HUDEP-2 (cell line): ENCODE measurements at regions not wholly inside any gene's neighbourhood (a gene's known extent, or its start where the extent isn't known, plus 50 kb on each side); places are given as distances from the start of the nearest gene placed in this dataset.

Source experiments
- DNase-seq, 76 experiments: peaks; one replicate each; lab custom pipeline; 2025; ENCODE audit not compliant: unreplicated experiment in 76 of 76; lab: John Stamatoyannopoulos, UW

- peak in 2 of 76 experiments; percentile 0 to 1 for DNase-seq
Measured at GRCh38 chr5:52491071-52491787, 296.5 kb upstream of the ITGA1 start.

- no peak for DNase-seq
Measured at GRCh38 chr5:52491818-52492217, 295.9 kb upstream of the ITGA1 start.

DNA sequence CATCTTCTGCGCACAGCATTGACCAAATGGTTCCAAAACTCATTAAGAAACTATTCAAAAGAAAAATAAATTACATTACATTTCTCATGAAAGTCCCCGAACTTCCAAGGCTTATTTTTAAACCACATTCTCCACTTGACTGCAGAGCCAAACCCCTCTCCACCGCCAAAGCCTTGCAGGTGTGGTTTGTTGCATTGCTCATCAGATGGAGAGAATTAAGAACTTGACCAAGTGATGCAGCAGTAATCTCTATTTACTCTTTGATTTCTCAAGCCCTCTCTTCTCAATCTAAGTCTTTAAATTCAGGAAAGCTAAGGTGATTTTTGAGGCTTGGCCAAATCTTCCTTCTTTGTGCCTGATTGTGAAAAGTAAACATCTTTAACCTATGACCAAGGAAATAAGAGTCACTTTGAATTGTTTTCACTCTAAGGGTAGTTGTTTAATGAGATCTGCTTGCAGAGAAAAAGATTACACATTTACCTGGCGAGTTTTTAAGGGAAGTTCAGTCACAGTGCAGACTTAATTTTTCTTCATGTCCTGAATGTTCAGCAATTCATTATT lies 290.5 kb upstream of the ITGA1 start:
- DNase-seq: no peak

GRCh38 chr5:52498607-52499006 lies 289.1 kb upstream of the ITGA1 start:
- DNase-seq: no peak

DNA sequence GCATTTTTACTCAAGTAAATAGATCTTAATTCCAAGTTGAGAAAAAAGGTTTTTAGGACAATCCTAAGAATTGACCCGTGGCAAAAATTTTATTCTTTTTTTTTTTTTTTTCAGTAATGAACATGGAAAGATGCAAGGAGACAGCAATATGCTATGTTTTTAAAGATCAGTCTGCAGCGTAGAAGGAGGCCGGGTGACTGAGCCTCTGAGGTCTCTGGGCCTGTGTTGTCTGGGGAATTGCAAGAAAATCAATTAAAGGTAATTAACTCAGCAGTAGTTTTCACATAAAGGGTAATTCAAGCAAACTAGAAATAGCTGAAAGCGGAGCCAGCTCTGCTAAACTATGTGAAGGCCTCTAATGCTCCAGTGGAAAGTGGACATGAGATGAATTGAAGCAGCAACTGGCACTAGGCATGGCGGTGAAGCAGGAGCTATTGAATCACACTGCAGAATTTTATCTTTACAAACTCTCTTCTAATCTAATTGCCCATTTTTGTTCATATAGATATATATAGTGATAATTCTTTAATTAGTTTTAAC lies 285.2 kb upstream of the ITGA1 start:
- no peak for DNase-seq

DNA sequence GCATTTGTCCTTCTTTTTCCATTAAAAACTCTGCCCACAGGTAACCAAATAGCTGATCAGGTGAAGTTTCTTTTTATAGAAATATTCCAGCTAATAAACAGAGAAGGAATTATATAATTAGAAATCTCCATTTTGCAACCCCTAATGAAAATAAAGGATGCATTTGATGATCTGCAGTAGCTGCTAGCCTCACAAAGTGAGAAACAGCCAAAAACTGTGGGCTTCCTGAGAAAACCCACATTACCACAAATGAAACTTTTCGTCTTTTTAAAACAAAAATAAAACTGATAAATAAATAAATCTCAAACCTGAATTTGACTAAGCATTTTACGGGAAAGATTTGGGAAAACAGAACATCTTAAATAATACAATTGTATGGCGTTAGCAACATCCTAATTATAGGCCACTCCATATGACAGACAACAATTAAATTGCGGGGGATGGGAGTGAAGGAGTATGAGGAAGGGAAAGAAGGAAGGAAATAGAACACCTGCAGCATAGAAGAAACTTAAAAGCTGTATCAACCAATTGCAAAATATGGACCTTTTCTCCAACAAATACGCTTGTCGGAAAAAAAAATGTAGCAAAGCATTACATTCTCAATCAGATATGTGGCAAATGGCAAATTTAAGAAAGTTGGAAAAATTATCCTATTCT lies 283.0 kb upstream of the ITGA1 start:
- DNase-seq: no peak

DNA sequence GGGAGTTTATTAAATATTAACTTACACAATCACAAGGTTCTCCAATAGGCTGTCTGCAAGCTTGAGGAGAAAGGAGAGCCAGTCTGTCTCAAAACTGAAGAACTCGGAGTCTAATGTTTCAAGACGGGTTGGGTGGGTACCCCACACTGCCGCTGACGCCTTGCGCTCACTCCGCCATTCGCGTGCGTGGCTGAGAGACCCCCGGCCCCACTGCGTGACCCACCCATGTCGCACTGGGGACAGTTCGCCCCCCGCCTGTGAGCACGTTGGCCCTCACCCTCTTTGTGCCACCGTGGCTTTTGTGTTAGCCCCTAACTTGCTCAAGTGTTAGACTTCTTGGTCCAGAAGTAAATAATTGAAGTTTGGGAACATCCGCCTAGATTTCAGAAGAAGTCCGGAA lies 270.0 kb upstream of the ITGA1 start:
- DNase-seq: no peak

- no peak for DNase-seq
Measured at GRCh38 chr5:52520171-52520570, 267.5 kb upstream of the ITGA1 start.

DNA sequence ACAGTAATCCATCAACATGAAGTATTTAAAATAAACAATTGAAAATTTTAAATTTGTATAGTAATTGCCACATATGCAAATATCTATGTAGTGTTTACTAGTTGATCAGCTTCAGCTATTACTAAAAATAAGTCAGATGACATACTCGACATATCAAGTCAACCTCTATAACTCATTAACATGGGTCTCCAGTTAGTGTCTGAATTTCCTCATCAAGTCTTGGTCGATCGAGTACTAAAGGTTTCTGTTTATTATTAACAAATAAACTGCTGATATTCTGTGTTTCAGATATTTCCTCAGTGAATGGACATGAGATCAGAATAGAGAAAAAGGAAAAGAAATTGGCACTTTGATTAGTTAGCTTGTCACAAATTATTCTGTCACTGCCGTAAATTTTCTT lies 266.5 kb upstream of the ITGA1 start:
- DNase-seq: no peak

- DNase-seq: no peak
Measured at GRCh38 chr5:52523701-52524100, 264.0 kb upstream of the ITGA1 start.

DNA sequence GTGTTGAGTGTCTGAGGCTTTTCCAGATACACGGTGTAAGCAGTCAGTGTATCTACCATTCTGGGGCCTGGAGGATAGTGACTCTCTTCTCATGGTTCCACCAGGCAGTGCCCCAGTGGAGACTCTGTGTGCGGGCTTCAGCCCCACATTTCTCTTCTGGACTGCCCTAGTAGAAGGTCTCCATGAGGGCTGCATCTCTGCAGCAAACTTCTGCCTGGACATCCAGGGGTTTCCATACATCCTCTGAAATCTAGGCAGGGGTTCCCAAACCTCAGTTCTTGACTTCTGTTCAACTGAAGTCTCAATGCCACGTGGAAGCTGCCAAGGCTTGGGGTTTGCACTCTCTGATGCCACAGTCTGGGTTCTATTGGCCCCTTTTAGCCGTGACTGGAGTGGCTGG lies 256.6 kb upstream of the ITGA1 start:
- no peak for DNase-seq

DNA sequence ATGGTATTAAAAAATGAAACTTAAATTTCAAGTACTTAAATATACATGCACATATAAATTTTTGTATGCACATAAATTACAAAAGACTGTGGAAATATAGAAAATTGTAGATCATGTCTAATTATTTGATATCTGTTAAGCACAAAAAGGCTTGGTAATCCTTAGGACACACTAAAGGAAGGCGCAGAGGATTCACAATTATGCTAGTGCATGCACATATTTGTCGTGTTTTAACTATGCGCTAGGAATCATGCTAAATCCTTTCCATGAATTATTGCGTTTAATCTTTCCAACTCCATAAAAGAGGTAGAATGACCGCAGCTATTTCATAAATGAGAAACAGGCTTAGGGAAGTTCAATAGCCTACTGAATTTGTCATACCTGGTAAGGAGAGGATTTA lies 244.1 kb upstream of the ITGA1 start:
- no peak for DNase-seq

DNA sequence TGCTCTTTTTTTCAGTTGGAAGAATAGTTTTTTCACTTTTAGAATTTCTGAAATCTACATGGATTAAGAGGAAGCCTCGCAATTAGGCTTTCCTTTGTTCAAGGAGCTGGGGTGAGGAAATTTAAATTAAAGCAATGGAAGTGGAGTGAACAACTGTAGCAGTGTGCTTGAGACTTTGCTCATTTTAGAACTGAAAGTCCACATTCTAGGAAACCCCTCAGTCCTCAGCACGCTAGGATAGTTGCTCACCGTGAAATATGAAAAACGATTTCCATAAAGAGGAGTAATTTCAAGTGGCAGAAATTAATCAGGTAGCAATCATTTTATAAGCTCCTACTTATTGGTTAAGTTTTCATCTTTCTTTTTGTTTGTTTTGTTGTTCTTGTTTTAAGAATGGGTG lies 243.0 kb upstream of the ITGA1 start:
- no peak for DNase-seq

GRCh38 chr5:52554293-52554692 lies 233.4 kb upstream of the ITGA1 start:
- DNase-seq: no peak

DNA sequence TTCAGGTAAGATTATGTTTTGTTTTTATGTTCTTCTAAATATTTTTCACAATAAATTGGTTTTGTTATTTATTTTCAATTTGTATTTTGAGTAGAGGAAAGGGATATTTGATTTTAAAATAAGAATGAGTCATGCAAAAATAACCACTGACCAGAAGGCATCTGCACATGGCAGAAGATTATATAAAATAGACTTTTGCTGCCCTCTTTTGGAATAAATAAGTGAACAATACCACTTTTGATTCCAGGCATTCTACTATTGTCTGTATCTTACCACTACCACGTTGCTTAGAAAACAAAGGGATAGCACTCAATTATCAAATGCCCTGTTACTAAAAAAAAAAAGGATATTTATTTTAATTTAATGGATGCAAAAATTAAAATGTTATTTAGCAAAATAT lies 227.3 kb upstream of the ITGA1 start:
- DNase-seq: no peak

GRCh38 chr5:52562473-52562872 lies 225.2 kb upstream of the ITGA1 start:
- no peak for DNase-seq

DNA sequence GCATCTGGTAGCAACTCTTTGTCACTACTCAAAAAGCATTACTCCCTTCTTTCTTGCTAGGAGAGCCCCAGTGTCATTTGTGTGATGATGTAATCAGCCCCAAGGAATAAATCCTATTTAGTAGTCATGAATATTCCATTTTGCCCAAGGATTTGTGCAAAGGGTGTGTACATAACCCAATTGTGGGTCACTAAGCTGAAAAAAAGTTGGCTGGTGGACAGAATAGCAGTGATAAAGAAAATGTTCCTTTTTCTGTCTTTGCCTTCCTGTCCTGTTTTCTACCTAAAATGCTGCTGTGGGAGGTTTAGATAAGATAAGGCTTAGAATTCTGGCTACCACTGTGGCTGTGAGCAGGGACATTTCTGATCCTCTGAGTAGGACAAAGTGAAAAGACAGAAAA lies 223.1 kb upstream of the ITGA1 start:
- no peak for DNase-seq

- no peak for DNase-seq
Measured at GRCh38 chr5:52577546-52577945, 210.2 kb upstream of the ITGA1 start.

- no peak for DNase-seq
Measured at GRCh38 chr5:52579391-52579790, 208.3 kb upstream of the ITGA1 start.

DNA sequence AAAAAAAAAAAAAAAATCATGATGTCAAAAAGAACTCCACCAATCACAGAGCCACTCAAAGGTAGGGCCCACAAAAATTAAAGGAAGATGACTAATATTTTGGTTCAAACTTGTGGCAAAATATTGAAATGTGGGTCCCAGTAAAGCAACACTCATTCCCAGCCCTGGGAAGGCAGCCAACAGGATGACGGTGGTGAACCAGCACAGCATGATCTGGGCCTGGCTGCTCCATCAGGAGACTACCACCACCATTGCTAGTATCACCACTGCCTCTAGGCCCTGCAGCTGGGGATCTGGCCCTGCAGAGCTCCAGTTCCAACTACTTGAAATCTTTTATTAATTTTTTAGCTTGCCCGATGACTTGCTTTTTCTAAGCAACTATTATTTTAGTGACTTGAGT lies 206.8 kb upstream of the ITGA1 start:
- DNase-seq: no peak

DNA sequence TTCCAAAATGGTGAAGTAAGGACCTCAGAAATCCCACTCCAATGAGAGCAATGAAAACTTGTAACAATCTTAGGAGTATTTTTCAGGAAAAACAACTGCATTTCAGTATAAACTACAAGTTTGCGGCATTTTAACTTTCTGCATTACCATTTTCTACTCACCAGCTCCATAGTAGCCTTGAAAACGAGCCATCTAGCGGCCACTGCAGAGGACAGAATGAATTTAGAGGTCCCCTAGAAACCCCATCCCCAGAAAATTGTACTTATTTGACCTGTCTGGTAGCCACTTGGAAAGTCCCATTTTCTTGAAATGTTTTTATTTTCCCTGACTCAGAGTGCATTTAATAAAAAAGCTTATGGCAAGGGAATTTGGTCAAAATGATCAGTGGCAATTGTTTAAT lies 205.4 kb upstream of the ITGA1 start:
- no peak for DNase-seq

DNA sequence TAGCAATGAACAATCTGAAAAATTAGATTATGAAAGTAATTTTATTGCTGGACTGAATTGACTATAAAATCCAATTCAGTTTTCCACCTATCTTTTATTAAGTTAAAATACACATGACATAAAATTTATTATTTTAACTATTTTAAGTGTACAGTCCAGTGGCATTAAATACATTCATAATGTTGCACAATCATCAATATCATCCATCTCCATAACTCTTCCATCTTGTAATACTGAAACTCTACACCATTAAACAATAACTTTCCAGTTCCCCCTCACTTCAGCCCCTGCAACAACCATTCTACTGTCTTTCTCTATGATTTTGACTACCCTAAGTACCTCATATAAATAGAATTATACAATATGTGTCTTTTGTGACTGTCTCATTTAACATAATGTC lies 200.6 kb upstream of the ITGA1 start:
- no peak for DNase-seq
